ENCODE measurements at regions not wholly inside any gene's neighbourhood (a gene's known extent, or its start where the extent isn't known, plus 50 kb on each side); places are given as distances from the start of the nearest gene placed in this dataset.

DNA sequence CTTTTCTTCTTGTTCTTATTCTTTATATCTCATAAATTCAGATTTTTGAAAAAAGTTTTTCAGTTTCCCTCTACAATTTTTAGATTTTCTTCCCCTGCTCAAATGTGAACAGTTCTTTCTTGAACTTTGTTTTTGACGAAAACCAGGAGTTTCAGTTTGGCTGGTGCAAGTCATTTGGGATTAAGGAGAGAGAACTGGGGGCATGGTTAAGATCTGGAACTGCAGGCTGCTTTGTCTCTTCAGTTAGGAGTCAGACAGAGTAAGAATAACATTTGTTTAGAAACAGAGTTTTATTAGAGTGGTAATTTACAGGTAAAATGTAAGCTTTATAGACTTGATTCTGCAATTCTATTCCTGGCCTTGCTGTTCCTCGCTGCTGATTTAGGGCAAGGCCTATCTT lies 310.5 kb upstream of the C2CD4B start (continued):
- TF ChIP-seq, protein P1, sequence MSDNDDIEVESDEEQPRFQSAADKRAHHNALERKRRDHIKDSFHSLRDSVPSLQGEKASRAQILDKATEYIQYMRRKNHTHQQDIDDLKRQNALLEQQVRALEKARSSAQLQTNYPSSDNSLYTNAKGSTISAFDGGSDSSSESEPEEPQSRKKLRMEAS (CRISPR knock-in tag; IDR thresholded peaks at IDR 0.05), result no peak
- no peak for TF ChIP-seq ZNF423 (CRISPR knock-in tag; IDR thresholded peaks at IDR 0.05)
- TF ChIP-seq ZNF219 (CRISPR knock-in tag; IDR thresholded peaks at IDR 0.05; ENCODE audit: borderline replicate concordance), result no peak
- TF ChIP-seq GRHL2 (CRISPR knock-in tag; IDR thresholded peaks at IDR 0.05; ENCODE audit: insufficient replicate concordance, severe bottlenecking), result no peak
- no peak for TF ChIP-seq JAZF1 (CRISPR knock-in tag; IDR thresholded peaks at IDR 0.05)
- no peak for TF ChIP-seq KAT7 (CRISPR knock-in tag; IDR thresholded peaks at IDR 0.05; ENCODE audit: borderline replicate concordance)
- TF ChIP-seq NR2C2 (CRISPR knock-in tag; IDR thresholded peaks at IDR 0.05), result no peak
- TF ChIP-seq ZNF317 (CRISPR knock-in tag; IDR thresholded peaks at IDR 0.05; ENCODE audit: borderline replicate concordance, low read depth), result no peak
- no peak for TF ChIP-seq ZNF396 (CRISPR knock-in tag; IDR thresholded peaks at IDR 0.05; ENCODE audit: borderline replicate concordance)

DNA sequence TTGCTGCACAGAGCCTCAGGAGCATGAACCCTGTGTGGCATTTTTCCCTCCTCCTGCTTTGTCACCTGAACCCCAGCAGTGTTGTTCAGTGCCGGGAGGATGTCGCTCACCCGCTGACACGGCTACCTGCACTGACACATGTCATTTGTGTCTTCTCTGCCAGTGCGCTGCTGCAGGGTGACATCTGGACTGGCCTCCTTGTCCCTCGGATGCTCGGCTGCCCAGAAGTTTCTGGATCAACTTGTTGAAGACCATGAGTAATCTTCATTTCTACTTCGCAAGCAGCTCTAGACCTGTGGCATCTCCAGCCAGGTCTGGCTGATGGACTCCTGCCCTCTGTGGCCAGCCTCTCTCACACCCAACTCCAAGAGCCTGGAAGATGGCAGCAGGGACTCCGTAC lies 311.1 kb upstream of the C2CD4B start:
- CTCF ChIA-PET, result no interaction called here
- Mint-ChIP-seq H3K36me3 (no peaks in the 10 kb centered on the region), H3K27ac (no peak overlapping the region), H3K4me1 (peaks cover 53% of the 10 kb centered on the region), H3K9me3 (no peaks in the 10 kb centered on the region), H3K27me3 (ENCODE audit: low read depth) (no peaks in the 10 kb centered on the region), H3K4me3 (no peak overlapping the region)
- POLR2A ChIA-PET, result no interaction called here
- TF ChIP-seq, protein P2, sequence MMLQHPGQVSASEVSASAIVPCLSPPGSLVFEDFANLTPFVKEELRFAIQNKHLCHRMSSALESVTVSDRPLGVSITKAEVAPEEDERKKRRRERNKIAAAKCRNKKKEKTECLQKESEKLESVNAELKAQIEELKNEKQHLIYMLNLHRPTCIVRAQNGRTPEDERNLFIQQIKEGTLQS (CRISPR knock-in tag; conservative IDR thresholded peaks at IDR 0.05), result no peak
- TF ChIP-seq, protein P3, sequence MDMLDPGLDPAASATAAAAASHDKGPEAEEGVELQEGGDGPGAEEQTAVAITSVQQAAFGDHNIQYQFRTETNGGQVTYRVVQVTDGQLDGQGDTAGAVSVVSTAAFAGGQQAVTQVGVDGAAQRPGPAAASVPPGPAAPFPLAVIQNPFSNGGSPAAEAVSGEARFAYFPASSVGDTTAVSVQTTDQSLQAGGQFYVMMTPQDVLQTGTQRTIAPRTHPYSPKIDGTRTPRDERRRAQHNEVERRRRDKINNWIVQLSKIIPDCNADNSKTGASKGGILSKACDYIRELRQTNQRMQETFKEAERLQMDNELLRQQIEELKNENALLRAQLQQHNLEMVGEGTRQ (CRISPR knock-in tag; IDR thresholded peaks at IDR 0.05), result no peak
- TF ChIP-seq NR2C2 (CRISPR knock-in tag; IDR thresholded peaks at IDR 0.05) (no peak), HMGA2 (CRISPR knock-in tag; IDR thresholded peaks at IDR 0.05) (no peak), NR3C1 (CRISPR knock-in tag; conservative IDR thresholded peaks at IDR 0.05; ENCODE audit: low read depth) (no peak), ZBTB21 (CRISPR knock-in tag; IDR thresholded peaks at IDR 0.05; ENCODE audit: borderline replicate concordance) (no peak), ZNF396 (CRISPR knock-in tag; IDR thresholded peaks at IDR 0.05; ENCODE audit: borderline replicate concordance) (no peak), TCF7 (CRISPR knock-in tag; IDR thresholded peaks at IDR 0.05; ENCODE audit: low read depth) (no peak), PRRX2 (CRISPR knock-in tag; IDR thresholded peaks at IDR 0.05) (no peak), ATF1 (CRISPR knock-in tag; IDR thresholded peaks at IDR 0.05) (no peak), JAZF1 (CRISPR knock-in tag; IDR thresholded peaks at IDR 0.05) (no peak), ZNF416 (CRISPR knock-in tag; IDR thresholded peaks at IDR 0.05) (no peak), EMX1 (CRISPR knock-in tag; IDR thresholded peaks at IDR 0.05) (no peak)
- TF ChIP-seq, protein P4, sequence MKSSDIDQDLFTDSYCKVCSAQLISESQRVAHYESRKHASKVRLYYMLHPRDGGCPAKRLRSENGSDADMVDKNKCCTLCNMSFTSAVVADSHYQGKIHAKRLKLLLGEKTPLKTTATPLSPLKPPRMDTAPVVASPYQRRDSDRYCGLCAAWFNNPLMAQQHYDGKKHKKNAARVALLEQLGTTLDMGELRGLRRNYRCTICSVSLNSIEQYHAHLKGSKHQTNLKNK (CRISPR knock-in tag; IDR thresholded peaks at IDR 0.05), result no peak
- TF ChIP-seq, protein P5, sequence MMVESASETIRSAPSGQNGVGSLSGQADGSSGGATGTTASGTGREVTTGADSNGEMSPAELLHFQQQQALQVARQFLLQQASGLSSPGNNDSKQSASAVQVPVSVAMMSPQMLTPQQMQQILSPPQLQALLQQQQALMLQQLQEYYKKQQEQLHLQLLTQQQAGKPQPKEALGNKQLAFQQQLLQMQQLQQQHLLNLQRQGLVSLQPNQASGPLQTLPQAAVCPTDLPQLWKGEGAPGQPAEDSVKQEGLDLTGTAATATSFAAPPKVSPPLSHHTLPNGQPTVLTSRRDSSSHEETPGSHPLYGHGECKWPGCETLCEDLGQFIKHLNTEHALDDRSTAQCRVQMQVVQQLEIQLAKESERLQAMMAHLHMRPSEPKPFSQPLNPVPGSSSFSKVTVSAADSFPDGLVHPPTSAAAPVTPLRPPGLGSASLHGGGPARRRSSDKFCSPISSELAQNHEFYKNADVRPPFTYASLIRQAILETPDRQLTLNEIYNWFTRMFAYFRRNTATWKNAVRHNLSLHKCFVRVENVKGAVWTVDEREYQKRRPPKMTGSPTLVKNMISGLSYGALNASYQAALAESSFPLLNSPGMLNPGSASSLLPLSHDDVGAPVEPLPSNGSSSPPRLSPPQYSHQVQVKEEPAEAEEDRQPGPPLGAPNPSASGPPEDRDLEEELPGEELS (CRISPR knock-in tag; IDR thresholded peaks at IDR 0.05), result no peak
- TF ChIP-seq, protein P6, sequence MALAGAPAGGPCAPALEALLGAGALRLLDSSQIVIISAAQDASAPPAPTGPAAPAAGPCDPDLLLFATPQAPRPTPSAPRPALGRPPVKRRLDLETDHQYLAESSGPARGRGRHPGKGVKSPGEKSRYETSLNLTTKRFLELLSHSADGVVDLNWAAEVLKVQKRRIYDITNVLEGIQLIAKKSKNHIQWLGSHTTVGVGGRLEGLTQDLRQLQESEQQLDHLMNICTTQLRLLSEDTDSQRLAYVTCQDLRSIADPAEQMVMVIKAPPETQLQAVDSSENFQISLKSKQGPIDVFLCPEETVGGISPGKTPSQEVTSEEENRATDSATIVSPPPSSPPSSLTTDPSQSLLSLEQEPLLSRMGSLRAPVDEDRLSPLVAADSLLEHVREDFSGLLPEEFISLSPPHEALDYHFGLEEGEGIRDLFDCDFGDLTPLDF (CRISPR knock-in tag; IDR thresholded peaks at IDR 0.05), result no peak
- TF ChIP-seq, protein P7, sequence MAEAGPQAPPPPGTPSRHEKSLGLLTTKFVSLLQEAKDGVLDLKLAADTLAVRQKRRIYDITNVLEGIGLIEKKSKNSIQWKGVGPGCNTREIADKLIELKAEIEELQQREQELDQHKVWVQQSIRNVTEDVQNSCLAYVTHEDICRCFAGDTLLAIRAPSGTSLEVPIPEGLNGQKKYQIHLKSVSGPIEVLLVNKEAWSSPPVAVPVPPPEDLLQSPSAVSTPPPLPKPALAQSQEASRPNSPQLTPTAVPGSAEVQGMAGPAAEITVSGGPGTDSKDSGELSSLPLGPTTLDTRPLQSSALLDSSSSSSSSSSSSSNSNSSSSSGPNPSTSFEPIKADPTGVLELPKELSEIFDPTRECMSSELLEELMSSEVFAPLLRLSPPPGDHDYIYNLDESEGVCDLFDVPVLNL (CRISPR knock-in tag; IDR thresholded peaks at IDR 0.05; ENCODE audit: borderline replicate concordance, low read depth), result no peak
- ATAC-seq (no peak), DNase-seq (ENCODE audit: low spot score) (no peak)
